Kidney (tissue), 13 donors: ENCODE measurements at regions not wholly inside any gene's neighbourhood (a gene's known extent, or its start where the extent isn't known, plus 50 kb on each side); places are given as distances from the start of the nearest gene placed in this dataset.

Experiments
- DNase-seq, 5 donors: peaks; one replicate each; pipeline ENCODE4 v3.0.0-alpha.2; 2013 to 2020
- FAIRE-seq: peaks from 2 replicates; lab custom pipeline; 2012; peaks lifted over from hg19 to GRCh38; lab: Jason Lieb, UNC
- H3K27ac ChIP-seq, 2 donors: one replicate each; pipeline ENCODE4 v1.7.0; 2013; ENCODE audit warnings: low read depth in 2 of 2, low read length in 2 of 2, inconsistent platforms in 1 of 2
- H3K27me3 ChIP-seq: one replicate; pipeline ENCODE4 v1.7.1; 2013; ENCODE audit warnings: low read length, inconsistent platforms; ENCODE audit not compliant: control insufficient read depth, insufficient read depth
- H3K36me3 ChIP-seq, 3 donors: one replicate each; pipeline versions ENCODE4 v1.7.0 to v1.7.1; 2013; ENCODE audit warnings: low read length in 3 of 3, control low read depth in 1 of 3, inconsistent platforms in 1 of 3; ENCODE audit not compliant: insufficient read depth in 3 of 3, control insufficient read depth in 2 of 3
- H3K4me1 ChIP-seq, 3 donors: one replicate each; pipeline versions ENCODE4 v1.7.0 to v1.7.1; 2013; ENCODE audit warnings: low read length in 3 of 3, inconsistent platforms in 1 of 3, low read depth in 1 of 3; ENCODE audit not compliant: control insufficient read depth in 2 of 3, insufficient read depth in 2 of 3
- H3K4me3 ChIP-seq, 3 donors: one replicate each; pipeline versions ENCODE4 v1.7.0 to v1.8.1; 2013; ENCODE audit warnings: low read length in 3 of 3, control low read depth in 1 of 3, inconsistent platforms in 1 of 3
- H3K9ac ChIP-seq, 3 donors: one replicate each; pipeline versions ENCODE4 v1.7.0 to v1.7.1; 2013; ENCODE audit warnings: low read length in 3 of 3, control low read depth in 1 of 3, inconsistent platforms in 1 of 3
- H3K9me3 ChIP-seq, 3 donors: one replicate each; pipeline versions ENCODE4 v1.7.0 to v1.7.1; 2013; ENCODE audit warnings: low read length in 3 of 3, control low read depth in 1 of 3, inconsistent platforms in 1 of 3; ENCODE audit not compliant: control insufficient read depth in 2 of 3, insufficient read depth in 1 of 3
- intact Hi-C: fragments of 100-400 bp; cut with DNase I; formaldehyde crosslinking; loops from one replicate; pipeline ENCODE4 v1.11.1; 2022
- TF ChIP-seq, protein P1 (sequence below): IDR thresholded peaks from 3 replicates; pipeline ENCODE4 v1.5.1; 2012; ENCODE audit warnings: mild to moderate bottlenecking, moderate library complexity, borderline replicate concordance; ENCODE audit not compliant: insufficient read depth; ENCODE audit errors: extremely low read depth
- donor health status: control.
- donor health status: control.
- donor health status: control.
- donor health status: control.
- donor health status: control.
- donor health status: DM: yes; HTN: yes; CAD: no.
- donor health status: Normal renal cell carcinoma (clear cell type).

DNA sequence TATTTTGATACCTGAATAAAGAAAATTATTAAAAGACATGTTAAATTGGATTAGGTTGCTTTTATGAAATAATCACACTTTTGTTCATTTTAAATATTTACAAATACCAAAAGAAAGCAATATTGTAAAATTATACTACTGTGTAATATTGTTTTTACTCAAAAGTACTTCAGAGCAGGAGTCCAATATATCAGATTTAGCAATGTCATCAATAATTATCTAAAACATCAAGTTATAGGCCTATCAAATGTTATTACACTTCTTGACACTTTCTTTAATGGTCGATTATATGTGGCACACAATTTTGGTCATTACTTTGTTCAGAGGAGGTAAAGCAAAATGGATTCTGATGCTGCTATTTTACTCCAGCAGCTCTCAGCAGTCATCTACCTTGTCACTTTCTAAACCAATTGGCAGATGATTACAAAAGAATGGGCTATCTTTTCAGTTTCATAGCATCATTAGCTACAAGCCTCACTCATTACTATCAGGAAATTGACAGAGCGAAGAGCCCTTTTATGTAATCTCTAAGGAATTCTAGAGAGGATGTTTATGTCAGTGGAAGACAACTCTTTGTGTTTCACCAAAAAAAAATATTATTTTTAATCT is 318.6 kb downstream of the PLOD2 start:
- TF ChIP-seq, protein P1, sequence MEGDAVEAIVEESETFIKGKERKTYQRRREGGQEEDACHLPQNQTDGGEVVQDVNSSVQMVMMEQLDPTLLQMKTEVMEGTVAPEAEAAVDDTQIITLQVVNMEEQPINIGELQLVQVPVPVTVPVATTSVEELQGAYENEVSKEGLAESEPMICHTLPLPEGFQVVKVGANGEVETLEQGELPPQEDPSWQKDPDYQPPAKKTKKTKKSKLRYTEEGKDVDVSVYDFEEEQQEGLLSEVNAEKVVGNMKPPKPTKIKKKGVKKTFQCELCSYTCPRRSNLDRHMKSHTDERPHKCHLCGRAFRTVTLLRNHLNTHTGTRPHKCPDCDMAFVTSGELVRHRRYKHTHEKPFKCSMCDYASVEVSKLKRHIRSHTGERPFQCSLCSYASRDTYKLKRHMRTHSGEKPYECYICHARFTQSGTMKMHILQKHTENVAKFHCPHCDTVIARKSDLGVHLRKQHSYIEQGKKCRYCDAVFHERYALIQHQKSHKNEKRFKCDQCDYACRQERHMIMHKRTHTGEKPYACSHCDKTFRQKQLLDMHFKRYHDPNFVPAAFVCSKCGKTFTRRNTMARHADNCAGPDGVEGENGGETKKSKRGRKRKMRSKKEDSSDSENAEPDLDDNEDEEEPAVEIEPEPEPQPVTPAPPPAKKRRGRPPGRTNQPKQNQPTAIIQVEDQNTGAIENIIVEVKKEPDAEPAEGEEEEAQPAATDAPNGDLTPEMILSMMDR = no peak
- Histone ChIP-seq H3K27me3 (no peaks in the 10 kb centered on the region), H3K4me3 (no peak overlapping the region), H3K4me1 (no peaks in the 10 kb centered on the region), H3K9ac (no peak overlapping the region), H3K9me3 (no peaks in the 10 kb centered on the region), H3K36me3 (no peaks in the 10 kb centered on the region), H3K27ac (no peak overlapping the region)
- FAIRE-seq = no peak
- intact Hi-C loops = no loop called here
- DNase-seq = no peak

DNA sequence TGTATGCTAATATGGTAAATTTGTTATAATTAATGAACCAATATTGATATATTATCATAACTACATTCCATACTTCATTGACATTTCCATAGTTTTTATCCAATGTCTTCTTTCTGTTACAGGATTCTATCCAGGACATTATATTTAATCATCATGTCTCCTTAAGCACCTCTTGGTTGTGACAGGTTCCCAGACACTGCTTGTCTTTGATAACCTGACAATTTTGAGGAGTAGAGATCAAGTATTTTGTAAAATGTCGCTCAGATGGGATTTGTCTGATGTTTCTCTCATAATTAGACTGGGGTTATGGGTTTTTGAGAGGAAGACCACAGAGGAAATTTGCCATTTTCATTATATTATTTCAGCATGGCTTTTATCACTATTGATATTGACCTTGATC is 317.4 kb downstream of the PLOD2 start:
- H3K27ac ChIP-seq = no peak overlapping the region
- H3K4me3 ChIP-seq = no peak overlapping the region
- FAIRE-seq = no peak
- no peaks in the 10 kb centered on the region for H3K9me3 ChIP-seq
- TF ChIP-seq, protein P1 = no peak
- no peaks in the 10 kb centered on the region for H3K36me3 ChIP-seq
- no peak for DNase-seq
- H3K4me1 ChIP-seq = no peaks in the 10 kb centered on the region
- H3K9ac ChIP-seq = no peak overlapping the region
- no peaks in the 10 kb centered on the region for H3K27me3 ChIP-seq
- intact Hi-C loops = no loop called here

DNA sequence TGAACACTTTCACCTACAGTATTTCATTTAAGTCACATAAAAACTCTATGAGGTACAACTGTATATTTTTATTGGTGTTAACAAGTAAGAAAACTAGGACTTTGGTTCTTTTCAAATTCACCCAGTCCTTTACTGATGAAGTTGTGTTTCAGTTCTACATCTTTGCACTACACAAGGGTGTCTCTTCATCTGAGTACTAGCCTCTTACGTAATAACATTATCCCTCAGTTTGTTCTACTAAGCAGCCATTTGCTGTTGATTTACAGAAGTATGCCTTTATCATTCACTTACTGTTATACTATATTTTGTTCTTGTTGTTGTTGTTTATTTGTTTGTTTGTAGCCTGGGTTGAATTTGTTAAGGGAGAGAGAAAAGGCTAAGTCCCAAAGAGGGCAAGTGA is 311.9 kb downstream of the PLOD2 start:
- Histone ChIP-seq H3K36me3 (no peaks in the 10 kb centered on the region), H3K27me3 (no peaks in the 10 kb centered on the region), H3K4me3 (no peak overlapping the region), H3K27ac (no peak overlapping the region), H3K9me3 (no peaks in the 10 kb centered on the region), H3K9ac (no peak overlapping the region), H3K4me1 (no peaks in the 10 kb centered on the region)
- DNase-seq (no peak), FAIRE-seq (no peak)
- intact Hi-C loops = no loop called here
- TF ChIP-seq, protein P1 = no peak

DNA sequence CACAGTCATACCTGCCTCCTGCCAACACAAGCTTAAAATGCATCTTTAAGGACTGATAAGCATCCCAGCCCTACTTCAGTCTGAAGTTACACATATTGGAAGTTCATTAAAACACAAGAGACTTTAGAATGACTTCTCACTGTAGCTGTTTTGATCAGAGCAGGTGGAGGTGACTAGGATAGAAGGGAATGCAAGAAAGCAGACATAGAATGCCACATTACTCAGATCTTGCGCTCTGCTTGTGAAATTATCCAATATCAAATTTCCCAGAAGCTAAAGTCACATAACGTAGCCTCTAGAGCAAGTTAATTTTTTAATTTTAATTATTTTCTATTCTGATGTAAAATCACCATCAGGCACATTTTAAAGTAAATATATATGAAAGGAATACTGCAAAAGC is 306.5 kb downstream of the PLOD2 start:
- FAIRE-seq = no peak
- DNase-seq = no peak
- TF ChIP-seq, protein P1 = no peak
- Histone ChIP-seq H3K27me3 (no peaks in the 10 kb centered on the region), H3K4me3 (no peak overlapping the region), H3K27ac (no peak overlapping the region), H3K36me3 (no peaks in the 10 kb centered on the region), H3K9ac (no peak overlapping the region), H3K4me1 (no peaks in the 10 kb centered on the region), H3K9me3 (no peaks in the 10 kb centered on the region)
- intact Hi-C loops = no loop called here
